ENCODE measurements at regions not wholly inside any gene's neighbourhood (a gene's known extent, or its start where the extent isn't known, plus 50 kb on each side); places are given as distances from the start of the nearest gene placed in this dataset.

- no peak for DNase-seq (ENCODE audit: low spot score)
Observed at GRCh38 chr10:60466267-60467201, 76.9 kb upstream of the ANK3 start.

DNA sequence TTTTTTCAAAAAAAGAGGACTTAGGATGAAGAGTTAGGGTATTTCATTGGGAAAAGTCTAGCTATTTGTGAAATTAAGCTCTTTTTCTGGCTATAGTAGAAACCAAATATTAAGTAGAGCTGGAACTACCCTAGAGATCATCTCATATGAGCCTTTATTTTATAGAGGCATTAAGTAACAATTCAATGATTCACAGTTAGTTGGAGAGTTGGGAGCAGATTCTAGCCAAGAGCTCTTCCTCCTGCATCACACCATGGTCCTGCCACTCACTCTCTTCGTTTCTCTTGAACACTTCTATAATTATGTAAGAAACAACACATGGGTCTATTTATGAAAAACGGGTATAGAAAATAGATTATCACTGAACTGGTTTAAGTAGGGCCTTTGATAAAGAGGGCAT is 76.1 kb upstream of the ANK3 start:
- no peak for DNase-seq (ENCODE audit: low spot score)

DNA sequence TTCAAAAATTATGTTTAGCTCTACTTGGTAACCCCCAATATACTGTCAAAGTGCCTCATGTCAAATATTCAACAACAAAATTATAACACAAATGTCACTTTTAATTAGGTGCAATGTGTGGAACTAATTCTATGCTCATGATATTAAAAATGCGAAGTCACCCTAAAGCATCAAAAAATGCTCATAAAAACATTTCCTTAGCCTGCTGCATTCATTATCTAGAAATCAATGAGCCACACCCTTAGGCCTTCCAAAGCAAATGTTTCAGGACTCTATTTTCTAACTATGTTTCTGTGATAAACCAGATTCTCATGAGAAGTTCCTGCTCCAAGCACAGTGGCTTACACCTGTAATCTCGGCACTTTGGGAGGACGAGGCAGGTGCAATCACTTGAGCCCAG is 75.0 kb upstream of the ANK3 start:
- DNase-seq (ENCODE audit: low spot score) = no peak

GRCh38 chr10:60463746-60464145 is 74.1 kb upstream of the ANK3 start:
- DNase-seq (ENCODE audit: low spot score) = no peak

DNA sequence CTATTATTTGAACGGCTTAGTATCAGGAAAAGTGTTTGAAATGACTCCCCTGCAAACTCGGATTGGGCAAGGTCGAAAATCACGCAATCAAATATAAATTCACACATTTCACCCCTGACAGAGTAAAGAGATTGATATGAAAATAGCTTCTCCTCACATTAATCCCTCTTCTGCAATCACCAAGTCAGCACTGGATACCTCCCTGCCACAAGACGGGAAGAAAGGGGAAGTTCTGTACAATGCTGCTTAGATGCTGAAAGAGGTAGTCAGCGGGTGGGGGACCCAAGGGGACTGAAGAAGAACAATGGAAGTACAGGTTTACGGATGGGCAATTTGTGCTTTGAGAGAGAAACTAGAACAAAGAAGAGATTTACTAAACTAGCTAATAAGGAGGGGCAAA is 72.0 kb upstream of the ANK3 start:
- DNase-seq (ENCODE audit: low spot score) = no peak

- no peak for DNase-seq (ENCODE audit: low spot score)
Observed at GRCh38 chr10:60459701-60460457, 70.2 kb upstream of the ANK3 start.

GRCh38 chr10:60456053-60456452 is 66.4 kb upstream of the ANK3 start:
- no peak for DNase-seq (ENCODE audit: low spot score)

- no peak for DNase-seq (ENCODE audit: low spot score)
Observed at GRCh38 chr10:60454336-60454735, 64.7 kb upstream of the ANK3 start.

DNA sequence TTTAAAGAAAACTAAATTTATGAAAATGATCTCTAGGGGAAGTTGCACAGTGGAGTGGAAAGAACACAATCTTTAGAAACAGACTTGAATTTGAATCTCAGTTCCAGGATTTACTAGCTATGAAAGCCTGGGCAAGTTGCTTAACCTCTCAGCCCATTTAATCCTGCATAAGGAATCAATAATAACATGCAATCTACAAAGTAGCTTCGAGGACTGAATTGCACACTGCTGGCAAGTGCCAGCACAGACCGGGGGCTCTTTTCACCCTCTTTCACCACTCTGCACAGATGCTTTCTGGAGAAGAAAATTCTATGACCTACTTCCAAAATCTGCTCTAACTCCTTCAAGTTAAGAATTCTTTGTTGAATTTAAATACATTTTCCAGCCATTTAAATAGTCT is 63.4 kb upstream of the ANK3 start:
- DNase-seq (ENCODE audit: low spot score) = no peak

DNA sequence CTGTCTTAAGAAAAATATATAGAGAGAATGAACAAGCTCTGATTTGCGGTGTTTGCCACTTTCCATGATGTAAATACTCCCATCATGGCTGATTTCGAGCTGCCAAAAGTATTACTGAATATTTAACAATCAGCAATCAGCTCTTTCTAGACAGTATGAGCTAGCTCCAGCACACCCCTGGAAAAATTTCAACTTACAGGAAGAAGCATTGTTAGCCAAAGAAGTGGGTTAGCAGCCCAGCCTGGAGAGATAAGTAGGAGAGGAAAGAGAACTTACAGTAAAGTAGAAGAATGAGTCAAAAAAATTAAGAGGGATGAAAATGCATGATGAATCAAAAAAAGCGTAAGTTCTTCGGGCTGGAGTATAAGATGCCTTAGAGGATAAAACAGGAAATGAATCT is 60.6 kb upstream of the ANK3 start:
- no peak for DNase-seq (ENCODE audit: low spot score)

GRCh38 chr10:60448246-60448645 is 58.6 kb upstream of the ANK3 start:
- no peak for DNase-seq (ENCODE audit: low spot score)

GRCh38 chr10:60446851-60447250 is 57.2 kb upstream of the ANK3 start:
- peak; percentile 57 for DNase-seq (ENCODE audit: low spot score)

GRCh38 chr10:60446070-60446833 is 56.6 kb upstream of the ANK3 start:
- DNase-seq (ENCODE audit: low spot score) = no peak

- peak; percentile 71 for DNase-seq (ENCODE audit: low spot score)
Observed at GRCh38 chr10:60444494-60445064, 54.9 kb upstream of the ANK3 start.

- DNase-seq (ENCODE audit: low spot score) = no peak
Observed at GRCh38 chr10:60443346-60443745, 53.7 kb upstream of the ANK3 start.

DNA sequence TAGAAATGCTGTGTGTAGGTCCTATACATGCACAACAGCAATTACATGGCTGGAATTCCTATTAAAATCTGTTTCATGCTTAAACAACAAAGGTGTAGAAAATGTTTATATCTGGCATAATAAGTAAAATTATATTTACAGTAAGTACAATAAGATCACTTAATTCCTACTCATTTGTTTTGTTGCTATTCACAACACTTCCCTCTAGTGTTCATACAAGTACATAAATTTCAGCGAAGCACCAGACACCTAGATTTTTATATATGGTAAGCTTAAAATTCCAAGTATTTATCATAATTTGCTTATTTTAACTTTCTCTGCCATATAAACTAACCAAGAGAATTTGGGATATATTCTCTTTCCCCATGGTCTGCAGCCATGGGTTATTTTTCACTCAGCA is 51.8 kb upstream of the ANK3 start:
- DNase-seq (ENCODE audit: low spot score) = no peak

- no peak for DNase-seq (ENCODE audit: low spot score)
Observed at GRCh38 chr10:60439641-60440040, 50.0 kb upstream of the ANK3 start.
